ENCODE measurements at regions not wholly inside any gene's neighbourhood (a gene's known extent, or its start where the extent isn't known, plus 50 kb on each side); places are given as distances from the start of the nearest gene placed in this dataset.

DNA sequence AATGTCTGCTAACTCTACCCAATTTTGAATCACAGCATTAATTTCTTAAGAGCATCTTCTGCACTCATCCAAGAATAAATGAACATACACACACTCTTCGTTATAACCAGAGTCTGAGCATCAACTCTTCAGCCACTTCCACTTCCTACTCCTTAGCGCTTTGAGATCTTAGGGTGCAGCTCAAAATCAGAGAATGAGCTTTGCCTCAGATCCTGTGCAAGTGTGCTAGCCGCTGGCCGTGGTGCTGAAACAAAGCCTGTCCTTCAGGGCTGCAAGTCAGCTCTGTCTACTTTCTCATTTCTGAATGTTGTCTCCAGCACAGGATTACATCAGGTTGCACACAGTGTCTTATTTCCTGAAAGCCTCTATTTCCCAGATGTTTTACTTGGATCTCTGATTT lies 165.4 kb downstream of the AIPL1 start:
- no peaks in the 10 kb centered on the region for H3K4me1 ChIP-seq
- H3K36me3 ChIP-seq, result no peaks in the 10 kb centered on the region
- no peak overlapping the region for H3K4me3 ChIP-seq
- WGBS, 5 donors, result 10 to 15% (median 13%) methylated on average over 4 of the region's 4 CpGs
- intact Hi-C loops (cut with DNase I; ENCODE audit: low total_unique reads), result no loop called here
- no peak overlapping the region for H3K27ac ChIP-seq
- H3K27me3 ChIP-seq, result no peaks in the 10 kb centered on the region
- peaks cover 0 to 9% (median 4%) of the 10 kb centered on the region in 4 donors for H3K9me3 ChIP-seq
- TF ChIP-seq POLR2A (IDR thresholded peaks at IDR 0.05), result no peak
- TF ChIP-seq, protein P1, sequence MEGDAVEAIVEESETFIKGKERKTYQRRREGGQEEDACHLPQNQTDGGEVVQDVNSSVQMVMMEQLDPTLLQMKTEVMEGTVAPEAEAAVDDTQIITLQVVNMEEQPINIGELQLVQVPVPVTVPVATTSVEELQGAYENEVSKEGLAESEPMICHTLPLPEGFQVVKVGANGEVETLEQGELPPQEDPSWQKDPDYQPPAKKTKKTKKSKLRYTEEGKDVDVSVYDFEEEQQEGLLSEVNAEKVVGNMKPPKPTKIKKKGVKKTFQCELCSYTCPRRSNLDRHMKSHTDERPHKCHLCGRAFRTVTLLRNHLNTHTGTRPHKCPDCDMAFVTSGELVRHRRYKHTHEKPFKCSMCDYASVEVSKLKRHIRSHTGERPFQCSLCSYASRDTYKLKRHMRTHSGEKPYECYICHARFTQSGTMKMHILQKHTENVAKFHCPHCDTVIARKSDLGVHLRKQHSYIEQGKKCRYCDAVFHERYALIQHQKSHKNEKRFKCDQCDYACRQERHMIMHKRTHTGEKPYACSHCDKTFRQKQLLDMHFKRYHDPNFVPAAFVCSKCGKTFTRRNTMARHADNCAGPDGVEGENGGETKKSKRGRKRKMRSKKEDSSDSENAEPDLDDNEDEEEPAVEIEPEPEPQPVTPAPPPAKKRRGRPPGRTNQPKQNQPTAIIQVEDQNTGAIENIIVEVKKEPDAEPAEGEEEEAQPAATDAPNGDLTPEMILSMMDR (IDR thresholded peaks at IDR 0.05), result no peak
- no peak for TF ChIP-seq EP300 (IDR thresholded peaks at IDR 0.05)
- TF ChIP-seq POLR2AphosphoS5 (IDR thresholded peaks at IDR 0.05), result no peak
- peak in 1 of 2 donors; percentile 80 for DNase-seq

DNA sequence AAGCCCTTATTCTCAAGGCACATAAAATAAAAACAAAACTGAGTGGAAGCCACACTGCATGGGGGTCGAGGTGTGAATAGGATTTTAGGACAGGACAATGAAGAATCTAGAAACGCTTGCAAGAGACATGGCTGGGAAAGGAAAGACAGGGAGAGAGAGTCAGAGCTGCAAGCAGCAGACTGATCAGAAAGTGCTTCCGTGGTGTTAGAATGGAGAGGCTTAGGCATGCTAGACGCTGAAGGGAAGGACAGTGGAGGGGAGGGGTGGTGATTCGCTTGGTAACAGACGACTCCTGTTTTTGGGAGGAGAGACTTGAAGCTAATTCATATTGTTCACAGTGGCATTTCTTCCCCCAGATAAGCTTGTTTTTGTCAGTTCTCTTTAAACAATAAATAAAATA lies 173.5 kb downstream of the AIPL1 start:
- DNase-seq, result no peak
- peaks cover 0 to 9% (median 4%) of the 10 kb centered on the region in 4 donors for H3K9me3 ChIP-seq
- no peaks in the 10 kb centered on the region for H3K4me1 ChIP-seq
- no peaks in the 10 kb centered on the region for H3K36me3 ChIP-seq
- H3K27ac ChIP-seq, result no peak overlapping the region
- TF ChIP-seq, protein P1 (IDR thresholded peaks at IDR 0.05), result no peak
- no peak for TF ChIP-seq POLR2AphosphoS5 (IDR thresholded peaks at IDR 0.05)
- TF ChIP-seq EP300 (IDR thresholded peaks at IDR 0.05), result no peak
- TF ChIP-seq POLR2A (IDR thresholded peaks at IDR 0.05), result no peak
- no peak overlapping the region for H3K4me3 ChIP-seq
- peaks cover 0 to 33% (median 0%) of the 10 kb centered on the region in 3 donors for H3K27me3 ChIP-seq
- WGBS, 5 donors, result 25 to 37% (median 29%) methylated on average over 6 of the region's 6 CpGs
- intact Hi-C loops (cut with DNase I; ENCODE audit: low total_unique reads), result no loop called here

DNA sequence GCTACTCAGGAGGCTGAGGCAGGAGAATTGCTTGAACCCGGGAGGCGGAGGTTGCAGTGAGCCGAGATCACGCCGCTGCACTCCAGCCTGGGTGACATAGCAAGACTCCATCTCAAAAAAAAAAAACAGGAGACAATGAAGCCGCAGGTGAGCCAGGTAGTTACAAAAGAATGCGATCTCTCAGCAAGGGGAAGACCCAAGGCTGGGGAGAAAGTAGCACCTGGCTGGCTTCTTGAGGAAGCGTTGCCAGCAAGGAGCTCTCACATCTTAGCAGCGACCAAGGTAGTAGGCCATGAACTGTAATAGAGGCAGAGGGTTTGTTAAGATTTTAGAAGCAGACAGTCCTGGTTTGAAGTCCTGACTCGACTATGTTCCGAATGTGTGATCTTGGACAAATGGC lies 175.0 kb downstream of the AIPL1 start:
- H3K4me1 ChIP-seq, result no peaks in the 10 kb centered on the region
- H3K27me3 ChIP-seq, result peaks cover 0 to 45% (median 0%) of the 10 kb centered on the region in 3 donors
- H3K9me3 ChIP-seq, result no peaks in the 10 kb centered on the region
- WGBS, 5 donors, result 59 to 75% (median 69%) methylated on average over 7 to 11 of the region's 11 CpGs
- no peak overlapping the region for H3K4me3 ChIP-seq
- no peak overlapping the region for H3K27ac ChIP-seq
- intact Hi-C loops (cut with DNase I; ENCODE audit: low total_unique reads), result no loop called here
- H3K36me3 ChIP-seq, result no peaks in the 10 kb centered on the region
- no peak for DNase-seq
- TF ChIP-seq POLR2AphosphoS5 (IDR thresholded peaks at IDR 0.05) (no peak), EP300 (IDR thresholded peaks at IDR 0.05) (no peak), POLR2A (IDR thresholded peaks at IDR 0.05) (no peak)
- TF ChIP-seq, protein P1 (IDR thresholded peaks at IDR 0.05), result no peak

DNA sequence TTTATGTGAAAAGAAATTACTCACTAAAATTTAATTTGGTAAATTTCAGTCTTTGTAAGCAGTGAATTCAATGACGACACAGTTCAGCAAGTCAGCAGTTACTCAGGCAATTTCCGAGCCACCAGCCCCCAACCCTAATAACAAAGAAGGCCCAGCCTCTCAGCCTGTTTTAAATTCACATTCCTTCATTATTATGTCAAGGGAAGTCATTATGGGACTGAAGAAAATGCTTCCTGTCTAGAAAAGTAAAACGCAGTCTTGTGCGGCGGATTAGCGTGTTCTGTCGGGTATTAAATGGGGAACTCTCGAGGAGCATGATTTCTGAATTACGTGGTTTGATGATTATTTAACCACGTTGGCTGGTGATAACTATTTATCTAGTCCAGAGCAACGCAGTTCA lies 177.6 kb downstream of the AIPL1 start:
- WGBS, 5 donors, result 12 to 43% (median 33%) methylated on average over 11 of the region's 11 CpGs
- DNase-seq, result peak in 1 of 2 donors; percentile 42
- peaks cover 0 to 47% (median 0%) of the 10 kb centered on the region in 3 donors for H3K27me3 ChIP-seq

More for the DNA sequence above, 177.6 kb downstream of the AIPL1 start:
- intact Hi-C loops (cut with DNase I; ENCODE audit: low total_unique reads), result no loop called here
- Histone ChIP-seq H3K27ac (no peak overlapping the region), H3K4me3 (no peak overlapping the region), H3K9me3 (no peaks in the 10 kb centered on the region), H3K36me3 (no peaks in the 10 kb centered on the region), H3K4me1 (no peaks in the 10 kb centered on the region)
- TF ChIP-seq, protein P1 (IDR thresholded peaks at IDR 0.05), result no peak
- TF ChIP-seq POLR2AphosphoS5 (IDR thresholded peaks at IDR 0.05) (no peak), EP300 (IDR thresholded peaks at IDR 0.05) (no peak), POLR2A (IDR thresholded peaks at IDR 0.05) (no peak)

All from stomach (tissue), 8 donors.